ENCODE measurements at regions not wholly inside any gene's neighbourhood (a gene's known extent, or its start where the extent isn't known, plus 50 kb on each side); places are given as distances from the start of the nearest gene placed in this dataset.

DNA sequence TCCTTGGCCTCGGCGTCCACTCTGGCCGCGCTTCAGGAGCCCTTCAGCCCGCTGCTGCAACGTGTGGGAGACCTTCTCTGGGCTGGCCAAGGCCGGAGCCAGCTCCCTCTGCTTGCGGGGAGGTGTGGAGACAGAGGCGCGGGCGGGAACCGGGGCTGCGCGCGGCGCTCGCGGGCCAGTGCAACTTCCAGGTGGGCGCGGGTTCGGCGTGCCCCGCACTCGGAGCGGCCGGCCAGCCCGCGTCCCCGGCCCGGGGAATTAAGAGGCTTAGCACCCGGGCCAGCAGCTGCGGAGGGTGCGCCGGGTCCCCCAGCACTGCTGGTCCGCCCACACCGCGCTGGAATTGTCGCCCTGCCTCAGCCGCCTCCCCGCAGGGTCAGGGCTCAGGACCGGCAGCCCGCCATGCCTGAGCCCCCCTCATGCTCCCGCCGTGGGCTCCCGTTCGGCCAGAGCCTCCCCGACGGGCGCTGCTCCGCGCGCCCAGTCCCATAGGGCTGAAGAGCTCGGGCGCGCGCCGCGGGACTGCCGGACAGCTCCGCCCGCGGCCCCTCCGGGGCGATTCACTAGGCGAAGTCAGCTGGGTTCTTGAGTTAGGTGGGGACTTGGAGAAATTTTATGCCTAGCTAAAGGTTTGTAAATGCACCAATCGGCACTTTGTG, 673.9 kb downstream of the SLC16A7 start:
- H4K20me1 ChIP-seq (ENCODE audit: insufficient read depth): no peaks in the 10 kb centered on the region
- peaks cover 0 to 4% of the 10 kb centered on the region in 2 experiments; a peak in 2 of 4 replicates for H3K4me1 ChIP-seq (ENCODE audit: control insufficient read depth in 1 of 2, insufficient read depth in 2 of 2, low read length in 2 of 2)
- DNase-seq (ENCODE audit: low read depth, low spot score): no peak
- no peak overlapping the region for H3K9ac ChIP-seq (ENCODE audit: low read length)
- ChIA-PET RAD21 (ENCODE audit: low non-redundant PET in 1 of 2, low total read pairs in 2 of 2, uncharacterized antibody in 2 of 2, unreplicated experiment in 2 of 2) (no interaction called here), CTCF (no interaction called here), POLR2A (no interaction called here)
- no peak overlapping the region for H3K27ac ChIP-seq (ENCODE audit: low read depth, low read length)
- H3K27me3 ChIP-seq (ENCODE audit: insufficient read depth, low read length): no peaks in the 10 kb centered on the region
- H2AFZ ChIP-seq (ENCODE audit: low read depth, low read length, poor library complexity, severe bottlenecking): no peak overlapping the region
- H3K9me3 ChIP-seq (ENCODE audit: control insufficient read depth in 1 of 2, insufficient read depth in 1 of 2, low read depth in 1 of 2, low read length in 2 of 2): no peaks in the 10 kb centered on the region
- BruUV-seq (replicated peaks): no TSS peak
- no peak overlapping the region for H3K4me2 ChIP-seq (ENCODE audit: low read length)
- H3K4me3 ChIP-seq (replicated peaks in 1 of 2; ENCODE audit: low read depth in 1 of 2, low read length in 2 of 2): no peak overlapping the region
- no peak for ATAC-seq
- no peak for TF ChIP-seq ZBTB33 (IDR thresholded peaks at IDR 0.05; ENCODE audit: extremely low read depth, insufficient replicate concordance, low read length)
- no peak for TF ChIP-seq CBX3 (IDR thresholded peaks at IDR 0.05; ENCODE audit: low read depth)
- TF ChIP-seq, protein P1, sequence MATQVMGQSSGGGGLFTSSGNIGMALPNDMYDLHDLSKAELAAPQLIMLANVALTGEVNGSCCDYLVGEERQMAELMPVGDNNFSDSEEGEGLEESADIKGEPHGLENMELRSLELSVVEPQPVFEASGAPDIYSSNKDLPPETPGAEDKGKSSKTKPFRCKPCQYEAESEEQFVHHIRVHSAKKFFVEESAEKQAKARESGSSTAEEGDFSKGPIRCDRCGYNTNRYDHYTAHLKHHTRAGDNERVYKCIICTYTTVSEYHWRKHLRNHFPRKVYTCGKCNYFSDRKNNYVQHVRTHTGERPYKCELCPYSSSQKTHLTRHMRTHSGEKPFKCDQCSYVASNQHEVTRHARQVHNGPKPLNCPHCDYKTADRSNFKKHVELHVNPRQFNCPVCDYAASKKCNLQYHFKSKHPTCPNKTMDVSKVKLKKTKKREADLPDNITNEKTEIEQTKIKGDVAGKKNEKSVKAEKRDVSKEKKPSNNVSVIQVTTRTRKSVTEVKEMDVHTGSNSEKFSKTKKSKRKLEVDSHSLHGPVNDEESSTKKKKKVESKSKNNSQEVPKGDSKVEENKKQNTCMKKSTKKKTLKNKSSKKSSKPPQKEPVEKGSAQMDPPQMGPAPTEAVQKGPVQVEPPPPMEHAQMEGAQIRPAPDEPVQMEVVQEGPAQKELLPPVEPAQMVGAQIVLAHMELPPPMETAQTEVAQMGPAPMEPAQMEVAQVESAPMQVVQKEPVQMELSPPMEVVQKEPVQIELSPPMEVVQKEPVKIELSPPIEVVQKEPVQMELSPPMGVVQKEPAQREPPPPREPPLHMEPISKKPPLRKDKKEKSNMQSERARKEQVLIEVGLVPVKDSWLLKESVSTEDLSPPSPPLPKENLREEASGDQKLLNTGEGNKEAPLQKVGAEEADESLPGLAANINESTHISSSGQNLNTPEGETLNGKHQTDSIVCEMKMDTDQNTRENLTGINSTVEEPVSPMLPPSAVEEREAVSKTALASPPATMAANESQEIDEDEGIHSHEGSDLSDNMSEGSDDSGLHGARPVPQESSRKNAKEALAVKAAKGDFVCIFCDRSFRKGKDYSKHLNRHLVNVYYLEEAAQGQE (IDR thresholded peaks at IDR 0.05; ENCODE audit: low read depth): no peak
- TF ChIP-seq POLR2A (IDR thresholded peaks at IDR 0.05; ENCODE audit: borderline replicate concordance, extremely low read depth, insufficient read depth, insufficient read length): no peak
- no peak for TF ChIP-seq EZH2phosphoT487 (IDR thresholded peaks at IDR 0.05; ENCODE audit: borderline replicate concordance)
- TF ChIP-seq ELF1 (IDR thresholded peaks at IDR 0.05; ENCODE audit: borderline replicate concordance, low read depth): no peak
- no peak for TF ChIP-seq POLR2AphosphoS5 (IDR thresholded peaks at IDR 0.05; ENCODE audit: low read depth, low read length)
- no peak for TF ChIP-seq TCF7L2 (IDR thresholded peaks at IDR 0.05; ENCODE audit: borderline replicate concordance, extremely low read depth, insufficient read depth, insufficient read length)
- no peak for TF ChIP-seq RAD21 (IDR thresholded peaks at IDR 0.05; ENCODE audit: low read depth)
- TF ChIP-seq SP1 (IDR thresholded peaks at IDR 0.05; ENCODE audit: low read depth): no peak
- TF ChIP-seq JUND (IDR thresholded peaks at IDR 0.05): no peak
- no peaks in the 10 kb centered on the region for H3K79me2 ChIP-seq (ENCODE audit: insufficient read depth, low read length)
- H3K36me3 ChIP-seq (ENCODE audit: control insufficient read depth in 1 of 2, insufficient read depth in 2 of 2, low read length in 2 of 2): no peaks in the 10 kb centered on the region
- no peaks in the 10 kb centered on the region for H3K9me2 ChIP-seq (ENCODE audit: insufficient read depth)
- intact Hi-C loops (cut with micrococcal nuclease): no loop called here
